WERI-Rb-1 (cell line): ENCODE measurements at regions not wholly inside any gene's neighbourhood (a gene's known extent, or its start where the extent isn't known, plus 50 kb on each side); places are given as distances from the start of the nearest gene placed in this dataset.

Experiments used
- DNase-seq: peaks from one replicate; pipeline ENCODE4 v3.0.0-alpha.2; 2020
- H3K27ac ChIP-seq: fragments of 250-450 bp; sonication (Bioruptor Pico); 2 replicates; pipeline ENCODE4 v1.5.1; 2020; ENCODE audit warnings: mild to moderate bottlenecking, moderate library complexity
- H3K27me3 ChIP-seq: fragments of 250-450 bp; sonication (Bioruptor Pico); 2 replicates; pipeline ENCODE4 v1.5.1; 2021; ENCODE audit warnings: mild to moderate bottlenecking, low read depth, moderate library complexity; ENCODE audit not compliant: insufficient read depth, severe bottlenecking
- H3K36me3 ChIP-seq: fragments of 250-450 bp; sonication (Bioruptor Pico); 2 replicates; pipeline ENCODE4 v1.5.1; 2020; ENCODE audit warnings: mild to moderate bottlenecking, moderate library complexity
- H3K4me3 ChIP-seq: 2 replicates; pipeline ENCODE4 v1.5.1; 2011; ENCODE audit warnings: low read depth, mild to moderate bottlenecking, control low read depth, low read length
- H3K9me3 ChIP-seq: fragments of 250-450 bp; sonication (Bioruptor Pico); 2 replicates; pipeline ENCODE4 v1.5.1; 2021; ENCODE audit warnings: mild to moderate bottlenecking, moderate library complexity; ENCODE audit not compliant: severe bottlenecking
- TF ChIP-seq, protein P1 (sequence below): IDR thresholded peaks from 2 replicates; pipeline ENCODE4 v1.5.1; 2011; ENCODE audit warnings: low read depth, mild to moderate bottlenecking, control low read depth, inconsistent platforms, low read length

DNA sequence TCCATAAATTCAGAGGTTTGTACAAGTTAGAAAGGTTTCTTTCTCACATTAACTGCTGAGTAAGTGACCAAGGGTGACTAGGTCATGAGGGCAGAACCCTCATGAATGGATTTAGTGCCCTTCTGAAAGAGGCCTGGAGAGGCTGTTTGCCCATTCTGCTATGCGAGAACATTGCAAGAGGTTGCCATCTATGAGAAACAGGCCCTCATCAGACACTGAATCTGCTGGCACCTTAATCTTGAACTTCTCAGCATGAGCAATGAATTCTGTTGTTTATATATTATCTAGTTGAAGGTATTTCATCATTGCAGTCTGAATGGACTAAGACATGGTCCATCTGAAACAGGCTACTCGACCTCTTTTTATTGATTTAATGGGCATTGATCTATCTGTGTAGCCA lies 96.2 kb upstream of the GPRIN3 start:
- TF ChIP-seq, protein P1, sequence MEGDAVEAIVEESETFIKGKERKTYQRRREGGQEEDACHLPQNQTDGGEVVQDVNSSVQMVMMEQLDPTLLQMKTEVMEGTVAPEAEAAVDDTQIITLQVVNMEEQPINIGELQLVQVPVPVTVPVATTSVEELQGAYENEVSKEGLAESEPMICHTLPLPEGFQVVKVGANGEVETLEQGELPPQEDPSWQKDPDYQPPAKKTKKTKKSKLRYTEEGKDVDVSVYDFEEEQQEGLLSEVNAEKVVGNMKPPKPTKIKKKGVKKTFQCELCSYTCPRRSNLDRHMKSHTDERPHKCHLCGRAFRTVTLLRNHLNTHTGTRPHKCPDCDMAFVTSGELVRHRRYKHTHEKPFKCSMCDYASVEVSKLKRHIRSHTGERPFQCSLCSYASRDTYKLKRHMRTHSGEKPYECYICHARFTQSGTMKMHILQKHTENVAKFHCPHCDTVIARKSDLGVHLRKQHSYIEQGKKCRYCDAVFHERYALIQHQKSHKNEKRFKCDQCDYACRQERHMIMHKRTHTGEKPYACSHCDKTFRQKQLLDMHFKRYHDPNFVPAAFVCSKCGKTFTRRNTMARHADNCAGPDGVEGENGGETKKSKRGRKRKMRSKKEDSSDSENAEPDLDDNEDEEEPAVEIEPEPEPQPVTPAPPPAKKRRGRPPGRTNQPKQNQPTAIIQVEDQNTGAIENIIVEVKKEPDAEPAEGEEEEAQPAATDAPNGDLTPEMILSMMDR: no peak
- Histone ChIP-seq H3K9me3 (no peaks in the 10 kb centered on the region), H3K27ac (no peak overlapping the region), H3K4me3 (no peak overlapping the region), H3K27me3 (no peaks in the 10 kb centered on the region), H3K36me3 (no peaks in the 10 kb centered on the region)
- DNase-seq: no peak

DNA sequence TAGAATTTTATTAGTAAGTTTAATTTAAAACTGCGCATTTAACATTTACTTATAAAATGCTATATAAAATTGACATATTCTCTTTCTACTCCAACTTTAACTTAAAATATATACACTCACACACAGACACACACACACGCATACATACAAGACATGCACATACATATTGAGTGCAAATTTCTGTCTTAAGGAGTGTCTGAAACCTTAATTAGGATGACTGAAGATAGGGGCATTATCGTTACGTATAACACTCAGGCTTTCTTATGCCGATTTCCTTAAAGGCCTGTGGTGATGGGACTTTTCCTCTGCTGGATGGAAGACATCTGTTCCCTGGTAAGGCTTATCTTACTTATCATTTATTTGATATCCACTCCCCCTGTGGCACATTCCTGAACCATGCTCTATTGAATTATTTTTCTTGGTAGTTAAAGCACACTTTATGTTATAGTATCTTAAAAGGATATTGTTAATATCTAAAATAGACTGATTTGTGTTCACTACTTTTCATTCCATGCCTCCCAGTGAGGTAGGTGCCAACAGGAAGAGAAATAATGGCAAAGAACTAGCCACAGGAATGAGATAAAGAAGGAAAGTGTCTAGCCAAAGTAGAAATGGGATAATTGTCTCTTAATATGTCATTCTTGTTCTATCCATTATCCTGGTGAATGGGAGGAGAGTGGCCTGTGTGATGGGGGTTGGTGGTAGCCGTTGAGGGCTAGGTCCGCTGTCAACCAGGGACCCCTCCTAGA lies 92.9 kb upstream of the GPRIN3 start:
- Histone ChIP-seq H3K27me3 (no peaks in the 10 kb centered on the region), H3K9me3 (no peaks in the 10 kb centered on the region), H3K4me3 (no peak overlapping the region), H3K36me3 (no peaks in the 10 kb centered on the region), H3K27ac (no peak overlapping the region)
- DNase-seq: no peak
- TF ChIP-seq, protein P1: no peak

DNA sequence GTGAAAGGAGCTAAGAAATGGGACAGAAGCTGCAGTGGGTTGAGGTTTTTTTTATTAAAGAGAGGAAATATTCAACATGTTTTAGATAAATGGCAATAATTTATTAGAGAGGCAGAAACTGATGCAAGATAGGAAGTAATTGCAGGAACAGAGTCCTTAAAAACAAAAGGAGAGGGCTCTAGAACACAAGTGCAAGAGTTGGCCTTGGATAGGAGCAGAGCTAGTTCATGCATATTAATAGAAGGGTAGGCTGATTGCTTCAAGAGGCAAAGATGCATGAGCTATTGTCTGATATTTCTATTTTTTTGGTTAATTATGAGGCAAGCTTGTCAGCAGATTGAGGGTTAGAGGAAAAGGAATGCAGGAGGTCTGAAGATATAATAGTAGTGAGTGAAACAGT lies 91.0 kb upstream of the GPRIN3 start:
- Histone ChIP-seq H3K9me3 (peaks cover 6% of the 10 kb centered on the region), H3K27ac (no peak overlapping the region), H3K36me3 (no peaks in the 10 kb centered on the region), H3K27me3 (no peaks in the 10 kb centered on the region), H3K4me3 (no peak overlapping the region)
- TF ChIP-seq, protein P1: no peak
- no peak for DNase-seq

DNA sequence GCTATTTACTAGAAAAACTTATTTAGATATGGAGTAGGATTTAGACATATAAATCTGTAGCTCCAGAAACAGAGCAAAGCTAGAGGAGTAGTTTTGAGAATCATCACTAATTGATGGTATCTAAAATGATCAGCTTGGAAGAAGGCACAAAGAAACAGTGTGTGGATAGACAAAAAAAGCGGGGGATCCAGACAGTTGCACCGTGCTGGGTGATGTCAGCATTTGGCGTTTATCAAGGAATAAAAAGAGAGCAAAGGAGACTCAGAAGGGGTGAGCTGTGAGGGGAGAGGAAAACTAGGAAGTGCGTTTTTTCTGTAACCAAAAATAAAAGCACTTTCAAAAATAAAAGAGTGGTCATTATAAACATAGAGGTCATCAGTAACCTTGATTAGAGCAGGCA lies 90.5 kb upstream of the GPRIN3 start:
- peaks cover 6% of the 10 kb centered on the region for H3K9me3 ChIP-seq
- TF ChIP-seq, protein P1: no peak
- H3K27ac ChIP-seq: no peak overlapping the region
- H3K4me3 ChIP-seq: no peak overlapping the region
- H3K36me3 ChIP-seq: no peaks in the 10 kb centered on the region
- DNase-seq: no peak
- no peaks in the 10 kb centered on the region for H3K27me3 ChIP-seq

DNA sequence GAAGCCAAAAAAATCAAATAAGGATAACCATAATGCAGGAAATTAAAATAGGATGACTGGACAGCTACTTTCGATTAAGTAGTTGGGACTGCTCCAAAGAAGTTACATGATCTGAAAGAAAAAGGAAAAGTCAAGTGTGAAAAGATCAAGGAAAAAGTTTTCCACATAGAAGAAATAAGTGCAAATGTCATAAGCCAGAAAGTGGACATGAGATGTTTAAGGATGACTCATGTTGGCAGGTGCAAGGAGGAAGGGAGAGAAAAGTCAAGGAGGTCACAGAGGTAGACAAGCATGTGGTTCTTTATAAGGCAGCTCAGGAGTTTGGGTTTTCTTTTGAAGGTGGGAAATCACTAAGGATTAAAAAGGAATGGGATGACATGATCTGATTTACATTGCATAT lies 89.8 kb upstream of the GPRIN3 start:
- H3K4me3 ChIP-seq: no peak overlapping the region
- DNase-seq: no peak
- H3K27me3 ChIP-seq: no peaks in the 10 kb centered on the region
- TF ChIP-seq, protein P1: no peak
- H3K9me3 ChIP-seq: peaks cover 6% of the 10 kb centered on the region
- no peaks in the 10 kb centered on the region for H3K36me3 ChIP-seq
- H3K27ac ChIP-seq: no peak overlapping the region

DNA sequence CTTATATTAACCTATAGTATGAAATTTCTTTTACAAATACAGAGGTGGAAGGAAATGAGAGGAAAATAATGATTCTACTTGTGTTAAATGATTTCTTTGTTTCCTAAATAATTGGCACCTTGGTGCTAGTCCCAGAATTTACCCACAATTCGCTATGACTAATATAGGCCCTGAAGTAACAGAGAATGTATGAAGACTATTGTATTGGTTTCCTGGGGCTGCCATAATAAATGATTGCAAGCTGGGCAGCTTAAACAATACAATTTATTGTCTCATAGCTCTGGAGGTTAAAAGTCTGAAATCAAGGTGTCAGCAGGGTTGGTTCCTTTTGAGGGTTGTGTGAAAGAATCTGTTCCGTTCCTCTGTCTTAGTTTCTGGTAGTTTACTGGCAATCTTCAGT lies 74.8 kb upstream of the GPRIN3 start:
- no peaks in the 10 kb centered on the region for H3K36me3 ChIP-seq
- H3K27ac ChIP-seq: no peak overlapping the region
- TF ChIP-seq, protein P1: no peak
- H3K27me3 ChIP-seq: no peaks in the 10 kb centered on the region
- H3K9me3 ChIP-seq: peaks cover 3% of the 10 kb centered on the region
- no peak for DNase-seq
- H3K4me3 ChIP-seq: no peak overlapping the region
